ENCODE measurements at regions not wholly inside any gene's neighbourhood (a gene's known extent, or its start where the extent isn't known, plus 50 kb on each side); places are given as distances from the start of the nearest gene placed in this dataset.

- TF ChIP-seq CTCF (IDR thresholded peaks at IDR 0.05) (no peak), EP300 (IDR thresholded peaks at IDR 0.05) (no peak), POLR2AphosphoS5 (IDR thresholded peaks at IDR 0.05) (no peak), POLR2A (IDR thresholded peaks at IDR 0.05) (no peak)
Observed at GRCh38 chr3:164818318-164818717, 260.0 kb downstream of the SI start.

Data from gastroesophageal sphincter (tissue), 3 donors.